AG09309 (cell line): ENCODE measurements at regions not wholly inside any gene's neighbourhood (a gene's known extent, or its start where the extent isn't known, plus 50 kb on each side); places are given as distances from the start of the nearest gene placed in this dataset.

Source experiments
- DNase-seq: peaks from one replicate; pipeline ENCODE4 v3.0.0-alpha.2; 2010; ENCODE audit warnings: low read depth
- H3K4me3 ChIP-seq: 2 replicates; pipeline ENCODE4 v1.5.1; 2011; ENCODE audit warnings: mild to moderate bottlenecking, low read depth, low read length, moderate library complexity; ENCODE audit not compliant: control insufficient read depth
- TF ChIP-seq, protein P1 (sequence below): IDR thresholded peaks from 2 replicates; pipeline ENCODE4 v1.5.1; 2011; ENCODE audit warnings: mild to moderate bottlenecking, low read depth, low read length, inconsistent platforms; ENCODE audit not compliant: insufficient read depth, control insufficient read depth; ENCODE audit errors: missing control alignments

- H3K4me3 ChIP-seq, result no peak overlapping the region
- TF ChIP-seq, protein P1, sequence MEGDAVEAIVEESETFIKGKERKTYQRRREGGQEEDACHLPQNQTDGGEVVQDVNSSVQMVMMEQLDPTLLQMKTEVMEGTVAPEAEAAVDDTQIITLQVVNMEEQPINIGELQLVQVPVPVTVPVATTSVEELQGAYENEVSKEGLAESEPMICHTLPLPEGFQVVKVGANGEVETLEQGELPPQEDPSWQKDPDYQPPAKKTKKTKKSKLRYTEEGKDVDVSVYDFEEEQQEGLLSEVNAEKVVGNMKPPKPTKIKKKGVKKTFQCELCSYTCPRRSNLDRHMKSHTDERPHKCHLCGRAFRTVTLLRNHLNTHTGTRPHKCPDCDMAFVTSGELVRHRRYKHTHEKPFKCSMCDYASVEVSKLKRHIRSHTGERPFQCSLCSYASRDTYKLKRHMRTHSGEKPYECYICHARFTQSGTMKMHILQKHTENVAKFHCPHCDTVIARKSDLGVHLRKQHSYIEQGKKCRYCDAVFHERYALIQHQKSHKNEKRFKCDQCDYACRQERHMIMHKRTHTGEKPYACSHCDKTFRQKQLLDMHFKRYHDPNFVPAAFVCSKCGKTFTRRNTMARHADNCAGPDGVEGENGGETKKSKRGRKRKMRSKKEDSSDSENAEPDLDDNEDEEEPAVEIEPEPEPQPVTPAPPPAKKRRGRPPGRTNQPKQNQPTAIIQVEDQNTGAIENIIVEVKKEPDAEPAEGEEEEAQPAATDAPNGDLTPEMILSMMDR, result no peak
- DNase-seq, result no peak
Measured at GRCh38 chr11:122463530-122463929, 192.0 kb upstream of the UBASH3B start.

DNA sequence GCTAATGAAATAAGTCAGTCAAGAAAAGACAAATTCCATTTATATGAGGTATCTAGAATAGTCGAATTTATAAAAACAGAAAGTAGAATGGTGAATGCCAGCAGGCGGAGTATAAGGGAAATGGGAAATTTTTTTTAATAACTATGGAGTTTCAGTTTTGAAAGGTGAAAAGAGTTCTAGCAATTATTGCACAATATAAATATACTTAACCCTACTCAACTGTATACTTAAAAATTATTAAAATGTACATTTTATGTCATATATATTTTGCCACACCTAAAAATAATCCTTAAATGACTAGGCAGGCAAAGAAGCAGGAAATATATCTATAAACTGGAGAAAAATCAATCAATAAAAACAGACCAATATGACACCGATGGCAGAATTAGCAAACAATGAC is 196.5 kb upstream of the UBASH3B start:
- TF ChIP-seq, protein P1, result no peak
- no peak for DNase-seq
- no peak overlapping the region for H3K4me3 ChIP-seq

- no peak for DNase-seq
- TF ChIP-seq, protein P1, result no peak
- no peak overlapping the region for H3K4me3 ChIP-seq
Measured at GRCh38 chr11:122453586-122453985, 201.9 kb upstream of the UBASH3B start.

DNA sequence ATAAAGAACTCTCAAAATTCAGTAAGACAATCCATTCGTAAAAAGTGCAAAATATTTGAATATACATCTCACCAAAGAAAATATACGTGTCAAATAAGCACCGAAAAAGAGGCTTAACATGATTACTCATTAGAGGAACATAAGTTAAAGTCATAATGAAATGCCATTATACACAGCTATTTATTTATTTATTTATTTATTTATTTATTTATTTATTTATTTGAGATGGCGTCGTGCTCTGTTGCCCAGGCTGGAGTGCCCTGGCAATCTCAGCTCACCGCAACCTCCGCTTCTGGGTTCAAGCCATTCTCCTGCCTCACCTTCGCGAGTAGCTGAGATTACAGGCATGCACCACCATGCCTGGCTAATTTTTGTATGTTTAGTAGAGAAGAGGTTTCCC is 203.6 kb upstream of the UBASH3B start:
- no peak for DNase-seq
- TF ChIP-seq, protein P1, result no peak
- no peak overlapping the region for H3K4me3 ChIP-seq

GRCh38 chr11:122441666-122442035 is 213.9 kb upstream of the UBASH3B start:
- peak overlapping the region; percentile 28 for H3K4me3 ChIP-seq
- TF ChIP-seq, protein P1, result no peak

DNA sequence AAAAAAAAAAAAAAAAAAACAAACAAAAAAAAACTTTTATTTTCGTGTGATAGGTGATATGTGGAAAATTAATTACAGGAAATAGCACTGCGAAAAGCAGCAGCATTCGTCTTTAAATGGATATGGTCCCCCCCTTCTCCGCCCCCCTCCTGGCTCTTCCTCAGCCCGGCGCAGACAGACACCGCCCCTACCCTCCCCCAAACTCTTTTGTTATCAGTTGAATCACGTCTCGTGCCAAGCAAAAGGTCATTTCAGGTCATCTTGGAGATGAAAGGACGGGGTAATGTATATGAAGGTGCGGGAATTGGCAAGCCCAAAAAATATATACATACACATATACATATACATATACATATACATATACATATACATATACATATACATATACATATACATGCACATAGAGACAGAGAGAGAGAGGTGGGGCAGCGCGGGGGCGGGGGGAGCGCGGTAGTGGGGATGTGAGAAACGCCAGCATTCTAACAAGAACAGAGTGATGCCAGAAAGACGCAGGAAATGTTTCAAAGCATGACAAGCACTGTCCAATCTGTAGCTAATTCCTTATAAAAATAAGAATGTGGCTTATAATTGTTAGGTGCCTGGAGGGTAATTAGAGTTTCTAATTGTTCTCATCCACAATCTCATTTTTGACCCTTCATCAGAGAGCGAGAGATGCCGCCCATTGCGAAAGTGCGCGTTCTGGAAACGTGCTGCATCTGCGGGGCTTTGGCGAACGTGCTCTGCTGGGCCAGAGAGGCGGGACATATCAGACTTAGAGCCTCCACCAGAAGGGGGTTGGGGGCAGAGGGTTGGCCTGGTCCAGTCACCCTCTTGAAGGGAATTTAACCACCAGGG is 214.5 kb upstream of the UBASH3B start:
- no peak for DNase-seq
- TF ChIP-seq, protein P1, result no peak
- peak overlapping the region; percentile 36 for H3K4me3 ChIP-seq

More at GRCh38 chr11:122441666-122442035, 213.9 kb upstream of the UBASH3B start:
- no peak for DNase-seq
